GM18868 (cell line): ENCODE measurements at regions not wholly inside any gene's neighbourhood (a gene's known extent, or its start where the extent isn't known, plus 50 kb on each side); places are given as distances from the start of the nearest gene placed in this dataset.
"Not testable (repeated sequence)": the region's sequence is repeated elsewhere in the genome, so short reads cannot be mapped to it uniquely, and the experiment has no call there.

Experiments
- ATAC-seq: cut with Tn5 transposase; IDR thresholded peaks from one replicate; pipeline ENCODE4 v1.9.1; 2021; ENCODE audit warnings: mild to moderate bottlenecking, moderate library complexity; ENCODE audit not compliant: unreplicated experiment

DNA sequence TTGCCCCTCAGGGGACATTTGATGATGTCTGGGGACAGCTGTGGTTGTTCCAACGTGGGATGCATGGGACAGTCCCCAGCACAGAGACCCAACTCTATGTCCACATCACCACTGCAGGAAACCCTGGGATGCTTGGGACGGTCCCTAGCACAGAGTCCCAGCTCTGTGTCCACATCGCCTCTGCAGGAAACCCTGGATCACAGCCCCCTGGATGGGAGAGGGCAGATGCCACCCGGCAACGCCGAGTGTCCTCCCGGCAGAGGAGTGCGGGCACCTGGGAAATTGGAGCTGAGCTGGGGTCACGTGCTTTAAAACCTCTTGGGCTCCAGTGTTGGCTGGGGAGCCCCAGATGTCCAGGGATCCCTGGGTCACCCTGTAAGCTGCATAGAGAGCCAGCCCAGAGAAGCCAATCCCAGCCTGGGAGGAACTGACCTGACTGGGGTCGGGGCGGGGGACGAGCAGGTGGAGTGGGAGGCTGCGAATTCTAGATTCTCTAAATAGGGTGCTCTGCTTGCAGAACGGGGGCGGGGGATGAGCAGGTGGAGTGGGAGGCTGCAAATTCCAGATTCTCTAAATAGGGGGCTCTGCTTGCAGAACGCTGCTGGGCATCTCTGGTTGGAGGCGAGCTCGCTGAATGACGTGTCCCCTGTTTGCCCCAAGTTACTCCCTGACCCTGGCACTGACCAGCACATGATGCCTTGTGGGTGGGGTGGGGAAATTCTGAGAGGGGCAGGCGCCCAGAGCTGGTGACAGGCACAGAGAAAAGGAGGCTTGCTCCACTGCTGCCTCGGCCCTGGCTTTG lies 1197.8 kb downstream of the BRD1 start:
- no peak for ATAC-seq

- no peak for ATAC-seq
These were observed 1198.7 kb downstream of the BRD1 start for GRCh38 chr22:48628891-48629543.

DNA sequence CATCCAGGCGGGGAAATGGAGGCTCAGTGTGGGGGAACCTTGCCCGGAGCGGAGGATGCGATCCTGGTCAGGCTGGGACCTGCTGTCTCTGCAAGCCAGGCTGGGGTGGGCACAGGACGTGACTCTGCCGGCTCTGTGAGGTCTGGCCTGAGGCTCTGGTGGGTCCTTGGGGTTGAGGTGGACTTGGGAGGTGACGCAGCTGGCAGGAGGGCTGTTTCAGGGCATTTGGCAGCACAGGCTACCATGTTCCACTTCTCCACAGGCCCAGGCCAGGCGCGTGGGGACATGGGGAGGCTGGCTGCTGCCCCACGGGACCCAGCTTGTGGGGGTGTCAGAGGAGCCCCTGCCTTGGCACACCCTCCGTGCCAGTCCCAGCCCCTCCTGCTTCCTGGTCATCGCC lies 1199.7 kb downstream of the BRD1 start:
- no peak for ATAC-seq

- no peak for ATAC-seq
These were observed 1200.5 kb downstream of the BRD1 start for GRCh38 chr22:48627203-48627602.

DNA sequence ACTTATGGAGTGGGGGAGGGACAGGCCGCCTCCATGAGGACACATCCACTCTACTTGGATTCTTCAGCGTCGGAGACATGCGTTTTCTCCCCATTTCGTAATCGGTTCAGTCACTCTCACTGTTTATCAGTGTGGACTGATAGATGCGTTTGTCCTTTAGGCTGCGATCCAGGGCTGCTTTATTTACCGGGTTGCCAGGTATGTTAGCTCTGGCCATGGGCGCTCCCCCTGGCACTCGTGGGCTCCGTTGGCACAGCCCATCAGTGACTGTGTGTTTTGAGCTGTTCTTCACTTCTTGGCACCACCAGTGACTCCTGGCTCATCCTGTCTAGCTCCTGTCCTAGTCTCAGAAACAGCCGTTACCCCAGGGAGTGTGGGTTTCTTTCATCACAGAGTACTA lies 1203.3 kb downstream of the BRD1 start:
- no peak for ATAC-seq

GRCh38 chr22:48622891-48623545 lies 1204.7 kb downstream of the BRD1 start:
- ATAC-seq, result no peak

DNA sequence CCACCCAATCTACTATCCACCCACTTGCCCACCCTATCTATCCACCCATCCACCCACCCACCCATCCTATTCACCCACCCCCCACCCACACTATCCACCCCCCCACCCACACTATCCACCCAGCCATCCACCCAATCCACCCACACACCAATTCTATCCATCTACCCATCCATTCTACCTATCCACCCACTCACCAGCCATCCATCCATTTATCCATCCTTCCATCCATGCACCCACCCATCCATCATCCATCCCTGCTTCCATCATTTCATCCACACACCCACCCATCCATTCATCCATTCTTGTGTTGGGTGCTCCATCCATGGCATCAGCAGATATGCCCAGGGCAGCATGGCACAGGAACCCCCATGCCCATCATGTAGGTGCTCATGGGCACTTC lies 1206.6 kb downstream of the BRD1 start:
- ATAC-seq, result no peak

- not testable (repeated sequence) for ATAC-seq
These were observed 1207.2 kb downstream of the BRD1 start for GRCh38 chr22:48620460-48620859.

DNA sequence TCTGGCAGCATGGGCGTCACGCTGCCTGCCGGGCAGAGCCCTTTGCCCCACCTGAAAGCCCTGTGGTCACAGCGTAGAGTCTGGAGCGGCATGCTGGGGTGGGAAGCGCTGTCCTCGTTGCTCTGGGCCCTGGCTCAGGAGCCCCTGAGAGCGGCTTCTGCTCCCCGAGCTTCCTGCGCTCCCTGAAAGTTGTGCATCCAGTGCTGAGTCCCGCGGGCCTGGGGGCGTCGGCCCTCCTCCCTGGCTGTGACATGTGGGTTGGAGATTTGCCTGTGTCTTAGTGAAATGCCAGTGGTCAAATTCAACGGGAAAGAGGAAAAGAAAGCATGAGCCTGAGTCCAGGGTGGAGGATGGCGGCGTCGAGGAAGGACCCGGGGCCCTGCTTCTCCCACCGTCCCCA lies 1208.0 kb downstream of the BRD1 start:
- no peak for ATAC-seq

DNA sequence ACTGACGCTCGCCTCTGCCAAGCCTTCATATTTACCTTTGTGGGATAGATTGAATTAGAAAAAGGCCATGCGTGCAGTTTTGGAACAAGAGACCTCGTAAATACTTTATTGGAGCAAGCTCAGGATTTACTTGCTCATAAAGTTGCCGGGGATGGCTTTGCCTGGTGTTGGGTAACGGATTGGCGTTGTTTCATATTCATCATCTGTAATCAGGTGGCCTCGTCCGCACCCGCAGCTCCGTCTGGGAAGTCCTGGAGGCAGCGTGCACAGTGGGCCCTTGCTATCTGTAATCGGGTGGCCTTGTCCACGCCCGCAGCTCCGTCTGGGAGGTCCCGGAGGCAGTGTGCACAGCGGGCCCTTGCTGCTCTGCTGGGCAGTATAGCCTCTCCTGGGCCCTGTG lies 1209.3 kb downstream of the BRD1 start:
- ATAC-seq, result no peak

GRCh38 chr22:48616656-48617055 lies 1211.0 kb downstream of the BRD1 start:
- no peak for ATAC-seq

GRCh38 chr22:48615171-48616008 lies 1212.3 kb downstream of the BRD1 start:
- ATAC-seq, result no peak

GRCh38 chr22:48613566-48614200 lies 1214.0 kb downstream of the BRD1 start:
- ATAC-seq, result no peak

DNA sequence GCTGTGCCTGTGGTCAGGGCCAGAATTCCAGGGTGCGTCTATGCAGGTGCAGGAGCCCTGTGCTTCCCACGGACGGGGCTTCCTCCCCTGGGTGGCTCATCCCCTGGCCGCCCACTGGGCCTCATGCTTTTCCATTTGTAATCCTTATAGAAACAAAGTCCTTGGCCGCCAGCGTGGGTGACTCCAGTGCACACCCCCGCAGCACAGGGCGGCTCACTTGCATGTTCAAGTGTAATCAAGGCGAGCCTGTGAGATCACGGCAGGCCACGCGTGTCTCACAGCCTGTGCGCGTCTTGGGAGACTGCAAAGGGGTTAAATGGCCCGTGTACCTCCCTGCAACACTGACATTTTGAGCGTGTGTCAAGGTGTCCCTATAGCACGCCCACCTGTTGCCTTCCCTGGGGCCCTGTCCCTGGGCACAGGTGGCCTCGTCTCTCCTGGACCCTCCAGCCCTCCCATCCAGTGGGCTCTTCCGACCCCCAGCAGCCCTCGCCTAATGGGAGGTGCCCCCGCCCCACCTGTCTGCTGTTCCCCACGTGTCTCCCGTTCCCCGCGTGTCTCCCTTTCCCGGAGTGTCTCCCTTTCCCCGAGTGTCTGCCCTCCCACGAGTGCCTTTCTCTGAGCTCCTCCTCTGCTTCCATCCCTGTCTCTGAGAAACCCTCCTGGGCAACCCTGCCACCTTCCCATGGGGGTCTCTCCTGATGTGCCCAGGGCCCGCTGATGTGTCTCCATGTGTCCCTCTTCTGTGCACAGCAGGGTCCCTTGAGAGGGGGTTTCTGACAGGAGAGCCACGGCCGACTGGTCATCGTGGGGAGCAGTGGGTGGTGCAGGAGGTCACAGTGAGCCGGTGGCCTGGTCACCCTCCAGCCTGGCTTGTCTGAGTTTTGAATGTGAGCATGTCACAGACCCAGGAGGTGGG lies 1215.3 kb downstream of the BRD1 start:
- no peak for ATAC-seq

- ATAC-seq, result no peak
These were observed 1218.3 kb downstream of the BRD1 start for GRCh38 chr22:48609279-48609865.

- no peak for ATAC-seq
These were observed 1219.6 kb downstream of the BRD1 start for GRCh38 chr22:48607901-48608662.

DNA sequence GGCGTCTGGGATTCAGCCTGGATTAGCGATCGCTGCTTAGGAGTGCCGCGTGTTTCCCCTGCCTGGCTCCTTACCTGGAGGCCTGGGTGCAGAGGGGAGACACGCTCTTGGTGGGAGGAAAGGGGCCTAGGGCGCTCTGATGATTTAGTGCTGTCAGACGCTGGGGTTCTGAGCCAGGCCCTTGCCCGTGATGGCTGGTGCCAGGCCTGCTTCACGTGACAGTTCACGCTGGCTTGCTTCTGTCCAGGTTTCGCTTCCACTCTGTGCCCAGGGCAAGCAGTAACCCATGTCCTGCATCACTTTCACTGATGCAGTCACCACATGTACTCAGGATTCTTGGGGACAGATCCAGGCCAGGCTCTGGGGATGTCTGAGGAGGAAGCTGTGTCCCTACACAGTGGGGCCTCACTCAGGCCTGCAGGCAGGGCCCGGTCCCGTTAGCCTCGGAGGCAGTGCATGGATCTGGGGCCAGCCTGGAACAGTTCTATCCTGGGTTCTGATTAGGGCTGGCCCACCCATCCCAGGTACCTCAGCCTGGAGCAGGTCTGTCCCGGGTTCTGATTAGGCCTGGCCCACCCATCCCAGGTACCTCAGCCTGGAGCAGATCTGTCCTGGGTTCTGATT lies 1220.9 kb downstream of the BRD1 start:
- no peak for ATAC-seq

GRCh38 chr22:48605856-48606481 lies 1221.7 kb downstream of the BRD1 start:
- no peak for ATAC-seq
